ENCODE measurements at regions not wholly inside any gene's neighbourhood (a gene's known extent, or its start where the extent isn't known, plus 50 kb on each side); places are given as distances from the start of the nearest gene placed in this dataset.

DNA sequence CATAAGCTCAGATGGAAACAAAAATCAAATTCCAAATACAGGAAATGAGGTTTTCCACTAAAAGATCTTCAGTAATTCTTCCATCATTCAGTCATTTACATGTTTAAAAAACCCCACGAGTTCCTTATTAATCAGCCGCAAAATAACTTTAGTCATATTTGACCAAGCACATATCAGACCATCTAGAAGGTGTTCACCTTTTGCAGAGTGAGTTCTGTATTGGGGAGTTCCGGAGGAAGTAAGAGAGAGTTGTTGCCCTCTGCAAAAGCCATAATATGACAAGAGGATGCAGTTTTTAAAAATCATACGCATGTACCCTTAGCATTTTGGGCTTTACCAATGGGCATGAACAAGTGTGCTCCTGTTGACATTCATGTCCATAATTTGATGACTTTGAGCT lies 61.6 kb downstream of the CCR1 start:
- TF ChIP-seq, protein P1, sequence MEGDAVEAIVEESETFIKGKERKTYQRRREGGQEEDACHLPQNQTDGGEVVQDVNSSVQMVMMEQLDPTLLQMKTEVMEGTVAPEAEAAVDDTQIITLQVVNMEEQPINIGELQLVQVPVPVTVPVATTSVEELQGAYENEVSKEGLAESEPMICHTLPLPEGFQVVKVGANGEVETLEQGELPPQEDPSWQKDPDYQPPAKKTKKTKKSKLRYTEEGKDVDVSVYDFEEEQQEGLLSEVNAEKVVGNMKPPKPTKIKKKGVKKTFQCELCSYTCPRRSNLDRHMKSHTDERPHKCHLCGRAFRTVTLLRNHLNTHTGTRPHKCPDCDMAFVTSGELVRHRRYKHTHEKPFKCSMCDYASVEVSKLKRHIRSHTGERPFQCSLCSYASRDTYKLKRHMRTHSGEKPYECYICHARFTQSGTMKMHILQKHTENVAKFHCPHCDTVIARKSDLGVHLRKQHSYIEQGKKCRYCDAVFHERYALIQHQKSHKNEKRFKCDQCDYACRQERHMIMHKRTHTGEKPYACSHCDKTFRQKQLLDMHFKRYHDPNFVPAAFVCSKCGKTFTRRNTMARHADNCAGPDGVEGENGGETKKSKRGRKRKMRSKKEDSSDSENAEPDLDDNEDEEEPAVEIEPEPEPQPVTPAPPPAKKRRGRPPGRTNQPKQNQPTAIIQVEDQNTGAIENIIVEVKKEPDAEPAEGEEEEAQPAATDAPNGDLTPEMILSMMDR (IDR thresholded peaks at IDR 0.05) = no peak
- Histone ChIP-seq H3K27ac (no peak overlapping the region), H3K4me3 (no peak overlapping the region)
- DNase-seq (ENCODE audit: low spot score) = no peak

DNA sequence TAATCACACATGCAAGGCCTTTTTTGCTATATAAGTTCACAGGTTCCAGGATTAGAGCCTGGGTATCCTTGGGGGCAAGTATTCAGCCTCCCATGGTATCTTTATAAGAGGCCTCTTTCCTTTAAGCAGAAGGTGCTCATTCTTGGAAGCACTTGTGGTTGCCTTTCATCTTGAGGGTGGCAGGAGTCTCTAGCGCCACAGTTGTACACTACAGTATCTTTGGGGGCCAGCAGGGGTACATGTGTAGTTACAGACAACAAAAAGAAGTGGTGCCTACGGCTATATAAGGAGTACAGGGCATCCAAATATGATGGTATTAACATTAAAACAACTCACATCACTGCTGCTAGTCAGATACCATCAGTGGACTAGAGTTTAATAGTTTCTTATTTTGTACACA lies 62.1 kb downstream of the CCR1 start:
- TF ChIP-seq, protein P1 (IDR thresholded peaks at IDR 0.05) = no peak
- no peak overlapping the region for H3K27ac ChIP-seq
- no peak for DNase-seq (ENCODE audit: low spot score)
- no peak overlapping the region for H3K4me3 ChIP-seq

DNA sequence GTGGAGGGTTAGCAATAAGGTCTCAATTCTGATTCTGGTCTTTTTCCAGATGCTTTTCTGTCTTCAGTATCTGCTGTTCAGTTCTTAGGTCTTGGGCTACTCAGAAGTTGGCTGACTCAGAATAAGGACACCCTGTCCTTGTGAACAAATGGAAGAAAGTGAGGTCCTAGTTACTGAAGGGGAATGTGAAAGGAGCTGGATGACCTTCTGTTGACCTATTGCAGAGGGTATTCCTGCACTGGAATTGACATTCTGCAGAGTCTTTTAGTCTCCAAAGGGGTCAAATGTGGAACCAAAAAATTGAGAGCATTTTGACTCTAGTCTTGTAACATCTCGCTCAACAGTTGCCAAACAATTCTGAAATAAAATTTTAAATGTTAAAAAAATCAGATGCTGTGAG lies 63.0 kb downstream of the CCR1 start:
- TF ChIP-seq, protein P1 (IDR thresholded peaks at IDR 0.05) = no peak
- no peak for DNase-seq (ENCODE audit: low spot score)
- H3K27ac ChIP-seq = no peak overlapping the region
- no peak overlapping the region for H3K4me3 ChIP-seq

DNA sequence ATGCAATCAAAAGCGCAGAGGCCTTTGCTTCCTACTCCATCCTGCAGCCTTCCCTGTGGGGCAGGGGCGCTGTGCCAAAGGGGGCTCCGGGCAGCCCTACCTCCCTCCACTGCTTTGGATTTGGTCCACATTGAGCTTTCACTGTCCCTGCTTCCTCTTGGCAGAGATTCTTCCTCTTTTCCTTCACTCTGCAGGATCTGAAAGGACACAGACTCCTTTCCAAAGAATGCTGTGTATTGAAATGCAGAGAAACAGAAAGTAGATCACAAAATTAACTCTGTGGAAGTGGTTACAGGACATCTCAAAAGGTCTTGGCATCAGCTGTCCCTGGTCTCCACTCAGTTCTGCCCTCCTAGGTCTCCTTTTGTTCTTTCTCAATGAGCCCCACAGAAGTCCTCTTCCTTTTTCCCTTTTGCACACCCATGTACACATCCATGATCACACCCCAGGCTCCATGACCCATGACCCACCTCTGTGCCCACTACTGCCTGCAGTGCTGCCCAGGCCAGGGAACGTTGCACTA lies 64.1 kb downstream of the CCR1 start:
- no peak for DNase-seq (ENCODE audit: low spot score)
- peak overlapping the region in 1 of 2 donors; percentile 28 for H3K27ac ChIP-seq
- H3K4me3 ChIP-seq = no peak overlapping the region
- TF ChIP-seq, protein P1 (IDR thresholded peaks at IDR 0.05) = no peak

DNA sequence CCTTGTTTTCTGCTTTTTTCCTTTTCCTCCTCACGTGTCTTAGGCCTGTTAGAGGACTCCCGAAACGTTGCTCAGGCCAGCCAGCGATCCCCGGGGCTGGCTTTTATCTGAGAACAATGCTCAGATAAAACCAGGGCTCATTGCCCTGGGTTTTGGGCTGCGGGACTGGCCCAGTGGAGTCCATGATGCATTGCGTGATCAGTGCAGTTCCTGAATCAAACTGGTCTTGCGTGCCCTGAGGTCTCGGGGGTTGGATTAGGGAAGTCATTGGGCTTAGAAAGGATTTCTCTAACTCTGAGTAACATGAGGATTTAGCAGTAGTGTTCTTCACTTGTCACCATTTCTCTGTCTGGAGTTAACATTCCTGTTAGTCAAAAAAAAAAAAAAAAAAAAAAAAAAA lies 66.3 kb downstream of the CCR1 start:
- Histone ChIP-seq H3K4me3 (no peak overlapping the region), H3K27ac (no peak overlapping the region)
- TF ChIP-seq, protein P1 (IDR thresholded peaks at IDR 0.05) = no peak
- DNase-seq (ENCODE audit: low spot score) = no peak

GRCh38 chr3:46138581-46138980 lies 69.5 kb downstream of the CCR1 start:
- TF ChIP-seq, protein P1 (IDR thresholded peaks at IDR 0.05) = no peak
- DNase-seq (ENCODE audit: low spot score) = no peak
- Histone ChIP-seq H3K4me3 (no peak overlapping the region), H3K27ac (no peak overlapping the region)

DNA sequence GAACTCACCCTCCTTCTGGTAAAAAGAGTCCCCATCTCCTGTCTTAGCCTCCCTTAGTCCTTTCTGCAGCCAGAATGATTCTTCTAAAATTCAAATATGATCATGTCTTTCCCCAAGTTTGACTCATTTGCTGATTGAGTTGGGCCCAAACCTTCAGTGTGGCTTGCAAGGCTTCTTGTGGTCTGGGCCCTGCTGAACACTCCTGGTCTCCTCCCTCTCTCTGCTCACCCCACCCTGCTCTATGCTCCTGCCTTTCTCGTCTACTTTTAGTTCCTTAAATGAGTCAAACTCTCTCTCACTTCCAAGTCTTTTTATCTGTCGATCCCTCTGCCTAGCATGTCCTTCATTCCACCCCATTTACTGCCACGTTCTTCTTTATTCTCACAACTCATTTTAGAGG lies 72.6 kb downstream of the CCR1 start:
- no peak for DNase-seq (ENCODE audit: low spot score)
- TF ChIP-seq, protein P1 (IDR thresholded peaks at IDR 0.05) = no peak
- Histone ChIP-seq H3K4me3 (no peak overlapping the region), H3K27ac (peak overlapping the region in 1 of 2 donors; percentile 48)
